ENCODE measurements at regions not wholly inside any gene's neighbourhood (a gene's known extent, or its start where the extent isn't known, plus 50 kb on each side); places are given as distances from the start of the nearest gene placed in this dataset.

- Histone ChIP-seq H3K4me3 (no peak overlapping the region), H4K20me1 (no peaks in the 10 kb centered on the region), H3K4me2 (peak overlapping the region; percentile 48), H3K9ac (no peak overlapping the region), H3K4me1 (peaks cover 20% of the 10 kb centered on the region), H3K27me3 (no peaks in the 10 kb centered on the region), H3K36me3 (no peaks in the 10 kb centered on the region), H3K27ac (no peak overlapping the region), H3K9me3 (no peaks in the 10 kb centered on the region)
- no peak for TF ChIP-seq Cebpa-rat (IDR thresholded peaks at IDR 0.05)
Measured at GRCh38 chr10:125343983-125344382, 183.6 kb upstream of the CTBP2 start.

GRCh38 chr10:125343118-125343925, 183.0 kb upstream of the CTBP2 start:
- Histone ChIP-seq H3K9ac (no peak overlapping the region), H3K4me1 (peaks cover 20% of the 10 kb centered on the region), H3K27me3 (no peaks in the 10 kb centered on the region), H3K4me3 (no peak overlapping the region), H3K4me2 (peak overlapping the region; percentile 48), H3K36me3 (no peaks in the 10 kb centered on the region), H4K20me1 (no peaks in the 10 kb centered on the region), H3K27ac (no peak overlapping the region), H3K9me3 (no peaks in the 10 kb centered on the region)
- TF ChIP-seq Cebpa-rat (IDR thresholded peaks at IDR 0.05), result no peak

GRCh38 chr10:125341611-125342010, 181.2 kb upstream of the CTBP2 start:
- Histone ChIP-seq H3K27me3 (no peaks in the 10 kb centered on the region), H3K4me3 (no peak overlapping the region), H4K20me1 (no peaks in the 10 kb centered on the region), H3K9ac (no peak overlapping the region), H3K36me3 (no peaks in the 10 kb centered on the region), H3K9me3 (no peaks in the 10 kb centered on the region), H3K4me2 (no peak overlapping the region), H3K27ac (no peak overlapping the region), H3K4me1 (peaks cover 20% of the 10 kb centered on the region)
- TF ChIP-seq Cebpa-rat (IDR thresholded peaks at IDR 0.05), result no peak

GRCh38 chr10:125340903-125341302, 180.5 kb upstream of the CTBP2 start:
- Histone ChIP-seq H3K36me3 (no peaks in the 10 kb centered on the region), H3K27me3 (no peaks in the 10 kb centered on the region), H3K9me3 (no peaks in the 10 kb centered on the region), H3K4me2 (no peak overlapping the region), H4K20me1 (no peaks in the 10 kb centered on the region), H3K4me3 (no peak overlapping the region), H3K4me1 (peaks cover 20% of the 10 kb centered on the region), H3K9ac (no peak overlapping the region), H3K27ac (no peak overlapping the region)
- TF ChIP-seq Cebpa-rat (IDR thresholded peaks at IDR 0.05), result no peak

GRCh38 chr10:125337510-125337909, 177.1 kb upstream of the CTBP2 start:
- H3K4me3 ChIP-seq, result no peak overlapping the region
- no peak overlapping the region for H3K4me2 ChIP-seq
- H3K27ac ChIP-seq, result no peak overlapping the region
- no peaks in the 10 kb centered on the region for H3K9me3 ChIP-seq
- no peak overlapping the region for H3K9ac ChIP-seq
- no peak for TF ChIP-seq Cebpa-rat (IDR thresholded peaks at IDR 0.05)
- peaks cover 15% of the 10 kb centered on the region for H3K4me1 ChIP-seq
- H4K20me1 ChIP-seq, result no peaks in the 10 kb centered on the region
- no peaks in the 10 kb centered on the region for H3K36me3 ChIP-seq
- H3K27me3 ChIP-seq, result no peaks in the 10 kb centered on the region

GRCh38 chr10:125334545-125334944, 174.2 kb upstream of the CTBP2 start:
- no peaks in the 10 kb centered on the region for H4K20me1 ChIP-seq
- no peak overlapping the region for H3K9ac ChIP-seq
- H3K4me3 ChIP-seq, result no peak overlapping the region
- no peaks in the 10 kb centered on the region for H3K27me3 ChIP-seq
- no peak for TF ChIP-seq Cebpa-rat (IDR thresholded peaks at IDR 0.05)
- no peak overlapping the region for H3K27ac ChIP-seq
- H3K4me1 ChIP-seq, result peaks cover 15% of the 10 kb centered on the region
- no peaks in the 10 kb centered on the region for H3K36me3 ChIP-seq
- H3K4me2 ChIP-seq, result no peak overlapping the region
- H3K9me3 ChIP-seq, result no peaks in the 10 kb centered on the region

- H3K36me3 ChIP-seq, result no peaks in the 10 kb centered on the region
- H4K20me1 ChIP-seq, result no peaks in the 10 kb centered on the region
- no peak for TF ChIP-seq Cebpa-rat (IDR thresholded peaks at IDR 0.05)
- no peak overlapping the region for H3K9ac ChIP-seq
- peaks cover 15% of the 10 kb centered on the region for H3K4me1 ChIP-seq
- no peaks in the 10 kb centered on the region for H3K27me3 ChIP-seq
- no peaks in the 10 kb centered on the region for H3K9me3 ChIP-seq
- H3K27ac ChIP-seq, result no peak overlapping the region
- H3K4me2 ChIP-seq, result peak overlapping the region; percentile 22
- no peak overlapping the region for H3K4me3 ChIP-seq
Measured at GRCh38 chr10:125333769-125334168, 173.4 kb upstream of the CTBP2 start.

GRCh38 chr10:125333209-125333591, 172.8 kb upstream of the CTBP2 start:
- no peak overlapping the region for H3K27ac ChIP-seq
- TF ChIP-seq Cebpa-rat (IDR thresholded peaks at IDR 0.05), result no peak
- H4K20me1 ChIP-seq, result no peaks in the 10 kb centered on the region
- H3K4me1 ChIP-seq, result peaks cover 15% of the 10 kb centered on the region
- H3K27me3 ChIP-seq, result no peaks in the 10 kb centered on the region
- no peaks in the 10 kb centered on the region for H3K36me3 ChIP-seq
- no peaks in the 10 kb centered on the region for H3K9me3 ChIP-seq
- H3K4me2 ChIP-seq, result peak overlapping the region; percentile 22
- no peak overlapping the region for H3K9ac ChIP-seq
- no peak overlapping the region for H3K4me3 ChIP-seq

- Histone ChIP-seq H3K4me2 (no peak overlapping the region; the same call in 1 of the 2 replicates), H3K27me3 (no peaks in the 10 kb centered on the region), H3K36me3 (no peaks in the 10 kb centered on the region), H3K9ac (no peak overlapping the region), H3K9me3 (0 out of 2 replicates have a peak, but pooled peaks cover under 1% of the 10 kb centered on the region), H3K4me3 (no peak overlapping the region), H4K20me1 (no peaks in the 10 kb centered on the region), H3K27ac (no peak overlapping the region), H3K4me1 (peaks cover 15% of the 10 kb centered on the region)
- TF ChIP-seq Cebpa-rat (IDR thresholded peaks at IDR 0.05), result no peak
Measured at GRCh38 chr10:125332548-125333208, 172.3 kb upstream of the CTBP2 start.

- no peak for TF ChIP-seq Cebpa-rat (IDR thresholded peaks at IDR 0.05)
- Histone ChIP-seq H3K36me3 (no peaks in the 10 kb centered on the region), H3K4me2 (no peak overlapping the region), H4K20me1 (no peaks in the 10 kb centered on the region), H3K9me3 (peaks cover 10% of the 10 kb centered on the region; the same call in 1 of the 2 replicates), H3K27me3 (no peaks in the 10 kb centered on the region), H3K27ac (no peak overlapping the region), H3K4me3 (no peak overlapping the region), H3K4me1 (peaks cover 15% of the 10 kb centered on the region), H3K9ac (no peak overlapping the region)
Measured at GRCh38 chr10:125331056-125331455, 170.7 kb upstream of the CTBP2 start.
